NOMO-1 (cell line): ENCODE measurements at regions not wholly inside any gene's neighbourhood (a gene's known extent, or its start where the extent isn't known, plus 50 kb on each side); places are given as distances from the start of the nearest gene placed in this dataset.

Experiments
- DNase-seq, 2 experiments: peaks; one replicate each; lab custom pipeline; 2025; ENCODE audit not compliant: unreplicated experiment in 2 of 2; lab: John Stamatoyannopoulos, UW

GRCh38 chr11:106212081-106212480 lies 134.6 kb downstream of the AASDHPPT start:
- no peak for DNase-seq

- DNase-seq, result no peak
Observed at GRCh38 chr11:106216281-106216680, 138.8 kb downstream of the AASDHPPT start.

- DNase-seq, result no peak
Observed at GRCh38 chr11:106217456-106217855, 140.0 kb downstream of the AASDHPPT start.

GRCh38 chr11:106218106-106218505 lies 140.6 kb downstream of the AASDHPPT start:
- DNase-seq, result no peak

GRCh38 chr11:106222626-106223025 lies 145.2 kb downstream of the AASDHPPT start:
- DNase-seq, result no peak

GRCh38 chr11:106224172-106224571 lies 146.7 kb downstream of the AASDHPPT start:
- no peak for DNase-seq

- DNase-seq, result no peak
Observed at GRCh38 chr11:106228996-106229395, 151.5 kb downstream of the AASDHPPT start.

GRCh38 chr11:106231591-106231990 lies 154.1 kb downstream of the AASDHPPT start:
- DNase-seq, result no peak

- DNase-seq, result no peak
Observed at GRCh38 chr11:106233191-106233590, 155.7 kb downstream of the AASDHPPT start.

- DNase-seq, result no peak
Observed at GRCh38 chr11:106234794-106235193, 157.3 kb downstream of the AASDHPPT start.

- DNase-seq, result no peak
Observed at GRCh38 chr11:106236295-106236694, 158.8 kb downstream of the AASDHPPT start.

- no peak for DNase-seq
Observed at GRCh38 chr11:106238704-106239360, 161.4 kb downstream of the AASDHPPT start.

GRCh38 chr11:106241601-106242257 lies 164.3 kb downstream of the AASDHPPT start:
- DNase-seq, result no peak

- no peak for DNase-seq
Observed at GRCh38 chr11:106242718-106243415, 165.4 kb downstream of the AASDHPPT start.

- no peak for DNase-seq
Observed at GRCh38 chr11:106246495-106246894, 169.0 kb downstream of the AASDHPPT start.

GRCh38 chr11:106249617-106250239 lies 172.3 kb downstream of the AASDHPPT start:
- DNase-seq, result no peak

GRCh38 chr11:106262852-106263251 lies 185.4 kb downstream of the AASDHPPT start:
- no peak for DNase-seq

GRCh38 chr11:106263527-106263926 lies 186.1 kb downstream of the AASDHPPT start:
- DNase-seq, result no peak

GRCh38 chr11:106271086-106271485 lies 193.6 kb downstream of the AASDHPPT start:
- no peak for DNase-seq

- no peak for DNase-seq
Observed at GRCh38 chr11:106271686-106272085, 194.2 kb downstream of the AASDHPPT start.

GRCh38 chr11:106275151-106275550 lies 197.7 kb downstream of the AASDHPPT start:
- no peak for DNase-seq
